NB4 (cell line): ENCODE measurements at regions not wholly inside any gene's neighbourhood (a gene's known extent, or its start where the extent isn't known, plus 50 kb on each side); places are given as distances from the start of the nearest gene placed in this dataset.

Experiments
- MAX ChIP-seq: IDR thresholded peaks from 2 replicates; pipeline ENCODE4 v1.6.1; 2011; ENCODE audit warnings: low read depth, low read length
- MYC ChIP-seq: IDR thresholded peaks from 2 replicates; pipeline ENCODE4 v1.6.1; 2011; ENCODE audit warnings: low read depth, low read length
- POLR2A ChIP-seq: IDR thresholded peaks from 2 replicates; pipeline ENCODE4 v1.6.1; 2011; ENCODE audit warnings: mild to moderate bottlenecking; ENCODE audit not compliant: insufficient read length; ENCODE audit errors: extremely low read depth
- TF ChIP-seq, protein P1 (sequence below): IDR thresholded peaks from one replicate; pipeline ENCODE4 v1.5.1; 2012; ENCODE audit warnings: low read depth, low read length

DNA sequence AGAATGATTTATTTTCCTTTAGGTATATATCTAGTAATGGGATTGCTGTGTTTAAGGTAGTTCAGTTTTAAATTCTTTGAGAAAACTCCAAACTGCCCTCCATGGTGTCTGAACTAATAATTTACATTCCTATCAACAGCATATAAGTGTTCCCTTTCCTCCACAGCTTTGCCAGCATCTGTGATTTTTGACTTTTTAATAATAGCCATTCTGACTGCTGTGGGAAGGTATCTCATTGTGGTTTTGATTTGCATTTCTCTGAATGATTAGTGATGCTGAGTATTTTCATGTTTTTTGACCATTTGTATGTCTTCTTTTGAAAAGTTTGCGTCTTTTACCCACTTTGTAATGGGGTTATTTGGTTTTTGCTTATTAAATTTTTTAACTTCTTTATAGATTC lies 571.6 kb upstream of the CCDC54 start:
- TF ChIP-seq, protein P1, sequence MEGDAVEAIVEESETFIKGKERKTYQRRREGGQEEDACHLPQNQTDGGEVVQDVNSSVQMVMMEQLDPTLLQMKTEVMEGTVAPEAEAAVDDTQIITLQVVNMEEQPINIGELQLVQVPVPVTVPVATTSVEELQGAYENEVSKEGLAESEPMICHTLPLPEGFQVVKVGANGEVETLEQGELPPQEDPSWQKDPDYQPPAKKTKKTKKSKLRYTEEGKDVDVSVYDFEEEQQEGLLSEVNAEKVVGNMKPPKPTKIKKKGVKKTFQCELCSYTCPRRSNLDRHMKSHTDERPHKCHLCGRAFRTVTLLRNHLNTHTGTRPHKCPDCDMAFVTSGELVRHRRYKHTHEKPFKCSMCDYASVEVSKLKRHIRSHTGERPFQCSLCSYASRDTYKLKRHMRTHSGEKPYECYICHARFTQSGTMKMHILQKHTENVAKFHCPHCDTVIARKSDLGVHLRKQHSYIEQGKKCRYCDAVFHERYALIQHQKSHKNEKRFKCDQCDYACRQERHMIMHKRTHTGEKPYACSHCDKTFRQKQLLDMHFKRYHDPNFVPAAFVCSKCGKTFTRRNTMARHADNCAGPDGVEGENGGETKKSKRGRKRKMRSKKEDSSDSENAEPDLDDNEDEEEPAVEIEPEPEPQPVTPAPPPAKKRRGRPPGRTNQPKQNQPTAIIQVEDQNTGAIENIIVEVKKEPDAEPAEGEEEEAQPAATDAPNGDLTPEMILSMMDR, result no peak
- no peak for TF ChIP-seq MYC
- no peak for TF ChIP-seq POLR2A
- no peak for TF ChIP-seq MAX
